ENCODE measurements at regions not wholly inside any gene's neighbourhood (a gene's known extent, or its start where the extent isn't known, plus 50 kb on each side); places are given as distances from the start of the nearest gene placed in this dataset.
A peak's percentile ranks its signal among the peaks of the same experiment; 100 is the strongest.

GRCh38 chr14:71752111-71752738, 180.0 kb upstream of the RGS6 start:
- TF ChIP-seq CTCF (conservative IDR thresholded peaks at IDR 0.05; ENCODE audit: low read depth, low read length), result no peak
- DNase-seq (ENCODE audit: low read depth), result no peak
- H3K4me3 ChIP-seq (ENCODE audit: low read depth, low read length), result no peak overlapping the region

DNA sequence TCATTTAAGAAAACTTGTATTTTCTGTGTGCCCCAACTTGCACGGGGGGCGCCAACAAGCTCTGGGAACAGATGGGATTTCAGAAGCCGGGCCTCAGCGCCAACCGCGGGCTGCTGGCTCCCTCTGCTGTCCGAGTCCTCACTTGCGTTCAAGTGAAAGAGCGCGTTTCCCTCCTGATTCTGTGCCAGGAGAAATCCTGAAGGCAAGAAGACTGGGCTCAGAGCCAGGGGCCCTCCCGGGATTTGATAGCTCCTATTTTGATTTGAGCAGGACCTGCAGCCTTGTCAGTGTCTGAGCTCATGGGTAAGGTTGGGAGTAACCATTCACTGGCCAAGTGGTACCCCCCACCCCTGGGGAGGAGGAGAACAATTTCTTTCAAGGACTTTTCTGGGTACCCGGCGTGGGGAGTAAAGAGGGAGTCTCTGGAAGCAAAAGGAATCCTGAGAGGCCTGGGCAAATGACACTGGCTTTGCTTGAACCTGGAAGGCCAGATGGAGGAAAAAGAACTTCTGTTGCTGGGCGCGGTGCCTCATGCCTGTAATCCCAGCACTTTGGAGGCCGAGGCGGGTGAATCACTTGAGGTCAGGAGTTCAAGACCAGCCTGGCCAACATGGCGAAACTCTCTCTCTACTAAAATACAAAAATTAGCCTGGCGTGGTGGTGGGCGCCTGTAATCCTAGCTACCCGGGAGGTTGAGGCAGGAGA, 179.0 kb upstream of the RGS6 start:
- H3K4me3 ChIP-seq (ENCODE audit: low read depth, low read length), result peak overlapping the region; percentile 44
- peak; percentile 93 for TF ChIP-seq CTCF (conservative IDR thresholded peaks at IDR 0.05; ENCODE audit: low read depth, low read length)
- peak; percentile 88 for DNase-seq (ENCODE audit: low read depth)

DNA sequence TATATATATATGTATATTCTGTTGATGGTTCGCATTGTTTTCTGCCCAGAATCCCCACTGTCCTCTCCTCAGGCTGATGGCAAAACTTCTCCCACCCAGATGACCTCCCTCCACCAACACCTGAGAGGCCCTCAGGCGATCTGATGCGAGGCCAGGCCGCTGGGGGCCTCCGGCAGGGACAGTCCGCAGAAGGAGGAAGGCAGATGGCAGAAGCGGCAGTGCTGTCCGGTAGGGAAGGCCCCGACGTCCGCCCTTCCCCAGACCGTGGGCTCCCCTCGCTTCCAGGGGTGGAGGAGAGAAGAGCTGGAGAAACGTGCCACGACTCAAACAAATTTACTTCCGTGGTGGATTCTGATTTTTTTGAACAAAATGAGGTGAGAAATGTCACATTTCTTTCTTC, 178.3 kb upstream of the RGS6 start:
- TF ChIP-seq CTCF (conservative IDR thresholded peaks at IDR 0.05; ENCODE audit: low read depth, low read length), result no peak
- no peak for DNase-seq (ENCODE audit: low read depth)
- no peak overlapping the region for H3K4me3 ChIP-seq (ENCODE audit: low read depth, low read length)

GRCh38 chr14:71754422-71755095, 177.7 kb upstream of the RGS6 start:
- no peak for DNase-seq (ENCODE audit: low read depth)
- no peak for TF ChIP-seq CTCF (conservative IDR thresholded peaks at IDR 0.05; ENCODE audit: low read depth, low read length)
- H3K4me3 ChIP-seq (ENCODE audit: low read depth, low read length), result no peak overlapping the region

DNA sequence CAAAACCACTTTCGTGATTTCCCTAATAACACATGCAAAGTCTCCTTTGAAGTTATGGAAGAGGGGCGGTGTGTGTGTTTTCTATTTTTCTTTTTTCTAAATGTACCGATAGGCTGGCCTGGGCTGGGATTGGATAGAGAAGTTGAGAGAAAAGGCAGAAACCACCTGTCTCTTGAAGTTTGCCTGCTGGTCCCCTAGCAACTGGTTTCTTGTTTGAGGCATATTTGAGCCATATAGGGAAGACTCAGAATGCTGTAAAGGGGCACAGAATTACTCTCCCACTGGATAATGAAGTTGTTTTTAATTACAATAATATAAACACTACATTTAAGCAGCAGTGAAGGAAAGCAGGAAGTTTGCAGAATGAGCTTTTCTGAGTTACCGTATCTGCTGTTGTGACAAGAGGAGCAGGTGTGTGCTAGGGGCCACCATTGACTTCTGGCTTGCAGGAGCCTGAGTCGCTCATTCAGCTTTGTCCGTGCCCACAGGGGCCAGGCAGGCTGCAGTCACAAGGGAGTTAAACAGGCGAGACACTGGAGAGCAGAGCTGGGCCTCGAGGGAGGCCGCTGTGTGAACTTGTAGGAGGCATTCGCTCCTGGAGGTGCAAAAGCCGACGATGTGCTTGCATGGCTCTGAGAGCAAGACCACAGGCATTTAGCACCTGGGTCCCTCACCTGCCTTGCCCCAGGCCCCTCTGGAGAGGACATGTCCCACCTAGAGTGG, 173.8 kb upstream of the RGS6 start:
- no peak for TF ChIP-seq CTCF (conservative IDR thresholded peaks at IDR 0.05; ENCODE audit: low read depth, low read length)
- no peak for DNase-seq (ENCODE audit: low read depth)
- no peak overlapping the region for H3K4me3 ChIP-seq (ENCODE audit: low read depth, low read length)

DNA sequence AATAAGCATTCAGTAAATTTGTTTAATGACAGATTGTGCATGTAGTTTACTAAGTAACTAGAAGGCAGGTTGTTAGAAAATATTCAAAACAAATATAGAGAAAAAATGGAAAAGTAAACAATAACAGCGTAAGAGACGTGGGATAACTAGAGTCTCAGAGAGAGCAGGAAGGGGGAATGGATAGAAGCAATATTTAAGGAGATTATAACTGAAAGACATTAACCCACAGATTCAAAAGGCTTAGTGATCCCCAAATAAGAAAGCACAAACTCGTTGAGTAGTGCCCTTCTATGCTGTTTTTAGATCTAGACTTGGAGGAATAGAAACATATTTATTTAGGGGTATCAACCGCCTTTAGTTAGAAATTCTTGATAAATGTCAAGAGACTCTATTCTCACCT, 169.7 kb upstream of the RGS6 start:
- DNase-seq (ENCODE audit: low read depth), result no peak
- no peak overlapping the region for H3K4me3 ChIP-seq (ENCODE audit: low read depth, low read length)
- TF ChIP-seq CTCF (conservative IDR thresholded peaks at IDR 0.05; ENCODE audit: low read depth, low read length), result no peak

All from choroid plexus epithelial cell (primary cell).